ENCODE measurements at regions not wholly inside any gene's neighbourhood (a gene's known extent, or its start where the extent isn't known, plus 50 kb on each side); places are given as distances from the start of the nearest gene placed in this dataset.
"Not testable (repeated sequence)": the region's sequence is repeated elsewhere in the genome, so short reads cannot be mapped to it uniquely, and the experiment has no call there.

- no peak overlapping the region for H3K4me3 ChIP-seq
- H3K27me3 ChIP-seq (ENCODE audit: low read depth): no peaks in the 10 kb centered on the region
- DNase-seq: no peak
- no peaks in the 10 kb centered on the region for H3K4me1 ChIP-seq
- H3K9me3 ChIP-seq: no peaks in the 10 kb centered on the region
- no peaks in the 10 kb centered on the region for H3K36me3 ChIP-seq
- no peak for ATAC-seq
- no peak overlapping the region for H3K27ac ChIP-seq
- intact Hi-C loops (cut with DNase I): no loop called here
- TF ChIP-seq, protein P1, sequence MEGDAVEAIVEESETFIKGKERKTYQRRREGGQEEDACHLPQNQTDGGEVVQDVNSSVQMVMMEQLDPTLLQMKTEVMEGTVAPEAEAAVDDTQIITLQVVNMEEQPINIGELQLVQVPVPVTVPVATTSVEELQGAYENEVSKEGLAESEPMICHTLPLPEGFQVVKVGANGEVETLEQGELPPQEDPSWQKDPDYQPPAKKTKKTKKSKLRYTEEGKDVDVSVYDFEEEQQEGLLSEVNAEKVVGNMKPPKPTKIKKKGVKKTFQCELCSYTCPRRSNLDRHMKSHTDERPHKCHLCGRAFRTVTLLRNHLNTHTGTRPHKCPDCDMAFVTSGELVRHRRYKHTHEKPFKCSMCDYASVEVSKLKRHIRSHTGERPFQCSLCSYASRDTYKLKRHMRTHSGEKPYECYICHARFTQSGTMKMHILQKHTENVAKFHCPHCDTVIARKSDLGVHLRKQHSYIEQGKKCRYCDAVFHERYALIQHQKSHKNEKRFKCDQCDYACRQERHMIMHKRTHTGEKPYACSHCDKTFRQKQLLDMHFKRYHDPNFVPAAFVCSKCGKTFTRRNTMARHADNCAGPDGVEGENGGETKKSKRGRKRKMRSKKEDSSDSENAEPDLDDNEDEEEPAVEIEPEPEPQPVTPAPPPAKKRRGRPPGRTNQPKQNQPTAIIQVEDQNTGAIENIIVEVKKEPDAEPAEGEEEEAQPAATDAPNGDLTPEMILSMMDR (IDR thresholded peaks at IDR 0.05): no peak
Observed at GRCh38 chr2:125006676-125007075, 981.6 kb downstream of the CNTNAP5 start.

DNA sequence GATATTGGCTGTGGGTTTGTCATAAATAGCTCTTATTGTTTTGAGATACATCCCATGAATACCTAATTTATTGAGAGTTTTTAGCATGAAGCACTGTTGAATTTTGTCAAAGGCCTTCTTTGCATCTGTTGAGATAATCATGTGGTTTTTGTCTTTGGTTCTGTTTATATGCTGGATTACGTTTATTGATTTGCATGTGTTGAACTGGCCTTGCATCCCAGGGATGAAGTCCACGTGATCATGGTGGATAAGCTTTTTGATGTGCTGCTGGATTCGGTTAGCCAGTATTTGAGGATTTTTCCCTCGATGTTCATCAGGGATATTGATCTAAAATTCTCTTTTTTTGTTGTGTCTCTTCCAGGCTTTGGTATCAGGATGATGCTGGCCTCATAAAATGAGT lies 1003.6 kb downstream of the CNTNAP5 start:
- H3K4me3 ChIP-seq; H3K27ac ChIP-seq; DNase-seq; H3K9me3 ChIP-seq; H3K27me3 ChIP-seq (ENCODE audit: low read depth); ATAC-seq; H3K36me3 ChIP-seq; H3K4me1 ChIP-seq; intact Hi-C loops (cut with DNase I): not testable (repeated sequence)

DNA sequence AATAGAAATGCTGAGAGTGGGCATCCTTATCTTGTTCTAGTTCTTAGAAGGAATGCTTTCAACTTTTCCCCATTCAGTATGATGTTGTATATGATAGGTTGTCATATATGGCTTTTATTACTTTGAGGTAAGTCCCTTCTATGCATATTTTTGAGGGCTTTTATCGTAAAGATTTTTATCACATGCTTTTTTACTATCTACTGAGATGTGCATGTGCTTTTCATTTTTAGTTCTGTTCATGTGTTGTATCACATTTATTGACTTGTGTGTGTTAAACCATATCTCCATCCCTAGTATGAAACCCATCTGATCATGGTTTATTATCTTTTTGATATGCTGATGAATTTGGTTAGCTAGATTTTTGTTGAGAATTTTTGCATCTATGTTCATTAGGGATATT lies 1008.8 kb downstream of the CNTNAP5 start:
- TF ChIP-seq, protein P1 (IDR thresholded peaks at IDR 0.05): no peak
- no peak for ATAC-seq
- Histone ChIP-seq H3K36me3 (no peaks in the 10 kb centered on the region), H3K27me3 (ENCODE audit: low read depth) (no peaks in the 10 kb centered on the region), H3K4me3 (no peak overlapping the region), H3K9me3 (no peaks in the 10 kb centered on the region), H3K4me1 (no peaks in the 10 kb centered on the region), H3K27ac (no peak overlapping the region)
- intact Hi-C loops (cut with DNase I): no loop called here
- DNase-seq: no peak

GRCh38 chr2:125037135-125037653 lies 1012.1 kb downstream of the CNTNAP5 start:
- Histone ChIP-seq H3K27me3 (ENCODE audit: low read depth) (no peaks in the 10 kb centered on the region), H3K4me1 (no peaks in the 10 kb centered on the region), H3K9me3 (no peaks in the 10 kb centered on the region), H3K27ac (no peak overlapping the region), H3K36me3 (no peaks in the 10 kb centered on the region), H3K4me3 (no peak overlapping the region)
- ATAC-seq: peak; percentile 11 to 23
- intact Hi-C loops (cut with DNase I): no loop called here
- no peak for DNase-seq
- TF ChIP-seq, protein P1 (IDR thresholded peaks at IDR 0.05): no peak

DNA sequence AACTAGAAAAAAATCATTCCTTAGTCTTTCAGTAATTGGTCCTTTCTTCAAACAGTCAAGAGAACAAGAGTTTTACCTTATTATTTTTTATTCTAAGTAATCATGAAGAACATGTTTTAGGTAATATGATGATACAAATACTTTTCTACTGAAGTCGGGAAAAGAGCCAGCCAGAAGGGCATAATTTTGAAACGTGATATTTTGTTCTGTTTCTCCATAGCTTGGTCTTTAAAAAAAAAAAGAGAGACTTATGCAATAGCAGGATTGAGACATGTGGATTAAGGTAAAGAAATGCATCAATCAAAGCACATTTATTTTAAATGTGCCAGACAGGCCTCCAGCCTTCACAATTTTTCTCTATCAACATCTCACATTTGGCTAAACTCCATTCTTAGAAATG lies 1016.8 kb downstream of the CNTNAP5 start:
- Histone ChIP-seq H3K27ac (no peak overlapping the region), H3K9me3 (no peaks in the 10 kb centered on the region), H3K4me3 (no peak overlapping the region), H3K4me1 (no peaks in the 10 kb centered on the region), H3K27me3 (ENCODE audit: low read depth) (no peaks in the 10 kb centered on the region), H3K36me3 (no peaks in the 10 kb centered on the region)
- ATAC-seq: no peak
- intact Hi-C loops (cut with DNase I): no loop called here
- DNase-seq: no peak
- TF ChIP-seq, protein P1 (IDR thresholded peaks at IDR 0.05): no peak

DNA sequence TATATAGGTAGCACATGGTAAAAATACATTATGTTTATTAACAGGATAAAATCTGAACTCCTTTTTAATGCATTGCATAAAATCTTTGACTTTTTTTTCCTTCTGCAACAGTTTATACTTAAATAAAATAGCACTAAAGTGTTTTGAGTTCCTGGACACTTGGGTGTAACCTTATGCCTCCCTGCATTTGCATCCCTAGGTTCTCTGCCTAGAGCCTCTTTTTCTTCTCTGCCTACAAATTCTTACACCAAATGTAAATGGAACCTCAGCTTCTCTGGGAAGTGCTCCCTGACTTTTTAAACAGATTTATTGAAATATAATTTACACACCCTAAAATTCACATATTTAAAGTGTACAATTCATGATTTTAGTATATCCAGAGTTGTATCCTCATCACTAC lies 1017.6 kb downstream of the CNTNAP5 start:
- H3K4me1 ChIP-seq: no peaks in the 10 kb centered on the region
- no peaks in the 10 kb centered on the region for H3K27me3 ChIP-seq (ENCODE audit: low read depth)
- no peak overlapping the region for H3K4me3 ChIP-seq
- H3K27ac ChIP-seq: no peak overlapping the region
- H3K9me3 ChIP-seq: no peaks in the 10 kb centered on the region
- DNase-seq (no peak), ATAC-seq (no peak)
- no peaks in the 10 kb centered on the region for H3K36me3 ChIP-seq
- TF ChIP-seq, protein P1 (IDR thresholded peaks at IDR 0.05): no peak
- intact Hi-C loops (cut with DNase I): no loop called here
